GM13977 (cell line): ENCODE measurements at regions not wholly inside any gene's neighbourhood (a gene's known extent, or its start where the extent isn't known, plus 50 kb on each side); places are given as distances from the start of the nearest gene placed in this dataset.

Experiments used
- DNase-seq: peaks from one replicate; pipeline ENCODE4 v3.0.0; 2012; ENCODE audit warnings: low spot score
- CTCF ChIP-seq: IDR thresholded peaks from 2 replicates; pipeline ENCODE4 v1.5.1; 2012; ENCODE audit warnings: mild to moderate bottlenecking, control low read depth; ENCODE audit not compliant: insufficient read depth; ENCODE audit errors: extremely low read depth, missing control alignments
- in situ Hi-C: fragments of 300-500 bp; cut with MboI; formaldehyde crosslinking; loops from one replicate; pipeline ENCODE4 v1.12.0; 2022; ENCODE audit warnings: low sequenced_read_pairs, low pct_unique_long_range_greater_than_20kb, mixed read lengths, inconsistent platforms; ENCODE audit not compliant: unreplicated experiment

GRCh38 chr16:11401161-11402050, 56.1 kb downstream of the RMI2 start:
- in situ Hi-C loops = loop anchor here (25.0 kb wide), 1 partner anchor 311 kb away; no protein-coding TSS in a partner anchor
- no peak for TF ChIP-seq CTCF
- DNase-seq = no peak

GRCh38 chr16:11402051-11402744, 56.9 kb downstream of the RMI2 start:
- no peak for TF ChIP-seq CTCF
- DNase-seq = no peak
- in situ Hi-C loops = loop anchor here (25.0 kb wide), 1 partner anchor 310 kb away; no protein-coding TSS in a partner anchor

- in situ Hi-C loops = loop anchor here (25.0 kb wide), 1 partner anchor 309 kb away; no protein-coding TSS in a partner anchor
- no peak for DNase-seq
- no peak for TF ChIP-seq CTCF
These were observed 57.7 kb downstream of the RMI2 start for GRCh38 chr16:11402745-11403533.

GRCh38 chr16:11403534-11403795, 58.2 kb downstream of the RMI2 start:
- TF ChIP-seq CTCF = no peak
- in situ Hi-C loops = loop anchor here (25.0 kb wide), 1 partner anchor 309 kb away; no protein-coding TSS in a partner anchor
- no peak for DNase-seq

- no peak for TF ChIP-seq CTCF
- in situ Hi-C loops = loop anchor here (25.0 kb wide), 1 partner anchor 308 kb away; no protein-coding TSS in a partner anchor
- no peak for DNase-seq
These were observed 58.7 kb downstream of the RMI2 start for GRCh38 chr16:11403920-11404319.

GRCh38 chr16:11404603-11405002, 59.3 kb downstream of the RMI2 start:
- TF ChIP-seq CTCF = no peak
- in situ Hi-C loops = loop anchor here (25.0 kb wide), 1 partner anchor 308 kb away; no protein-coding TSS in a partner anchor
- no peak for DNase-seq
